GM12878 (cell line): ENCODE measurements at regions not wholly inside any gene's neighbourhood (a gene's known extent, or its start where the extent isn't known, plus 50 kb on each side); places are given as distances from the start of the nearest gene placed in this dataset.

Experiments
- ATAC-seq: fragments of 200-7000 bp; cut with Tn5 transposase; 3 replicates; pipeline ENCODE4 v1.9.1; 2020; ENCODE audit warnings: mild to moderate bottlenecking, moderate library complexity
- BruUV-seq: library from RNA; stranded (reverse); fragments of 400-500 nt; replicated peaks from 2 replicates; lab custom pipeline; 2021; lab: Mats Ljungman, UMichigan
- CTCF ChIA-PET: fragments of 300-600 bp; sonication (Branson Sonifier 250); formaldehyde crosslinking; extraction: SDS; loops from one replicate; lab custom pipeline; 2021; ENCODE audit warnings: inconsistent platforms; lab: Yijun Ruan, JAX
- POLR2A ChIA-PET: fragments of 350-600 bp; formaldehyde crosslinking; extraction: SDS; loops from one replicate; lab custom pipeline; 2021; ENCODE audit warnings: inconsistent platforms; lab: Charles Lee
- RAD21 ChIA-PET: fragments of 300-600 bp; sonication (Branson Sonifier 250); formaldehyde crosslinking; loops from one replicate; lab custom pipeline; 2023; ENCODE audit warnings: antibody characterized with exemption; ENCODE audit not compliant: unreplicated experiment; lab: Charles Lee
- SMC1A ChIA-PET: fragments of 300-600 bp; sonication (Branson Sonifier 250); formaldehyde crosslinking; loops from one replicate; lab custom pipeline; 2023; ENCODE audit not compliant: unreplicated experiment, uncharacterized antibody; lab: Charles Lee
- DNase-seq: peaks from one replicate; pipeline ENCODE4 v3.0.0-alpha.2; 2011; ENCODE audit warnings: low read depth, low spot score
- FAIRE-seq: peaks from 3 replicates; lab custom pipeline; 2011; peaks lifted over from hg19 to GRCh38; lab: Jason Lieb, UNC
- H2AFZ ChIP-seq: 2 replicates; pipeline ENCODE4 v1.6.0; 2011; ENCODE audit warnings: low read depth, low read length, control low read depth; ENCODE audit not compliant: control insufficient read depth
- H3K27ac ChIP-seq: 2 replicates; pipeline ENCODE4 v1.5.1; 2011; ENCODE audit warnings: control low read depth; ENCODE audit not compliant: control insufficient read depth, insufficient read depth
- H3K27me3 ChIP-seq, 2 experiments: replicated peaks in 1 of 2; 2 replicates each; pipeline versions ENCODE4 v1.6.0 to v1.6.1; 2011; ENCODE audit warnings: low read length in 1 of 2; ENCODE audit not compliant: control insufficient read depth in 2 of 2, insufficient read depth in 2 of 2
- H3K36me3 ChIP-seq, 2 experiments: 2 replicates each; pipeline ENCODE4 v1.5.1; 2011; ENCODE audit warnings: low read length in 1 of 2; ENCODE audit not compliant: control insufficient read depth in 2 of 2, insufficient read depth in 2 of 2
- H3K4me1 ChIP-seq: 2 replicates; pipeline ENCODE4 v1.6.1; 2011; ENCODE audit warnings: mild to moderate bottlenecking, low read length, moderate library complexity, mixed read lengths; ENCODE audit not compliant: control insufficient read depth, insufficient read depth
- H3K4me2 ChIP-seq: 2 replicates; pipeline ENCODE4 v1.6.0; 2011; ENCODE audit warnings: control low read depth; ENCODE audit not compliant: control insufficient read depth, insufficient read depth
- H3K4me3 ChIP-seq: fragments of 200-600 bp; sonication (generic); 2 replicates; pipeline ENCODE4 v1.5.1; 2016
- H3K79me2 ChIP-seq: 2 replicates; pipeline ENCODE4 v1.6.0; 2011; ENCODE audit warnings: low read length; ENCODE audit not compliant: control insufficient read depth, insufficient read depth
- H3K9ac ChIP-seq: 2 replicates; pipeline ENCODE4 v1.8.0; 2011; ENCODE audit warnings: low read length, control low read depth, mixed read lengths; ENCODE audit not compliant: control insufficient read depth, insufficient read depth
- H3K9me3 ChIP-seq: replicated peaks from 3 replicates; pipeline ENCODE4 v1.5.1; 2011; ENCODE audit warnings: mild to moderate bottlenecking, low read length; ENCODE audit not compliant: control insufficient read depth, insufficient read depth
- H4K20me1 ChIP-seq: 2 replicates; pipeline ENCODE4 v1.6.0; 2011; ENCODE audit not compliant: control insufficient read depth, insufficient read depth
- CBX3 ChIP-seq: fragments of 200-600 bp; sonication (generic); IDR thresholded peaks from 2 replicates; pipeline ENCODE4 v1.6.1; 2016; ENCODE audit warnings: low read depth, borderline replicate concordance
- DPF2 ChIP-seq: fragments of 450-650 bp; IDR thresholded peaks from 2 replicates; pipeline ENCODE4 v1.6.1; 2017; ENCODE audit warnings: mild to moderate bottlenecking
- EZH2 ChIP-seq: IDR thresholded peaks from 2 replicates; pipeline ENCODE4 v1.6.1; 2012; ENCODE audit warnings: low read depth, mild to moderate bottlenecking, control low read depth, inconsistent platforms, low read length, borderline replicate concordance; ENCODE audit not compliant: control insufficient read depth
- FOS ChIP-seq: IDR thresholded peaks from 3 replicates; pipeline ENCODE4 v1.6.1; 2011; ENCODE audit warnings: borderline replicate concordance; ENCODE audit not compliant: insufficient read length; ENCODE audit errors: extremely low read depth
- HDAC2 ChIP-seq: fragments of 200-600 bp; sonication (generic); IDR thresholded peaks from 2 replicates; pipeline ENCODE4 v1.6.1; 2017
- NFYA ChIP-seq: IDR thresholded peaks from 2 replicates; pipeline ENCODE4 v1.6.1; 2011; ENCODE audit warnings: low read depth, mild to moderate bottlenecking, low read length, improper control_type of control experiment, borderline replicate concordance
- SIN3A ChIP-seq: IDR thresholded peaks from 2 replicates; pipeline ENCODE4 v1.6.1; 2012; ENCODE audit warnings: low read depth, low read length, improper control_type of control experiment
- WGBS: methylation state at CpG from one replicate; pipeline ENCODE4 v1.1.6; 2016; ENCODE audit warnings: low lambda C conversion rate; ENCODE audit not compliant: insufficient replicate concordance, insufficient coverage; ENCODE audit errors: missing lambda C conversion rate; 5-methylcytosine and 5-hydroxymethylcytosine counted together
- in situ Hi-C: fragments of 300-500 bp; cut with MboI; formaldehyde crosslinking; loops from 9 replicates; pipeline ENCODE4 v1.14.3; 2018; ENCODE audit warnings: mixed read lengths
- intact Hi-C: fragments of 100-400 bp; cut with micrococcal nuclease; formaldehyde crosslinking; loops from one replicate; pipeline ENCODE4 v1.14.2; 2022; ENCODE audit not compliant: unreplicated experiment
- TF ChIP-seq, protein P1 (sequence below): IDR thresholded peaks from 2 replicates; pipeline ENCODE4 v1.6.1; 2012; ENCODE audit warnings: low read depth, low read length, improper control_type of control experiment
- TF ChIP-seq, protein P2 (sequence below): fragments of 150-350 bp; IDR thresholded peaks from 2 replicates; pipeline ENCODE4 v1.6.1; 2016; ENCODE audit warnings: low read depth, low read length
- TF ChIP-seq, protein P3 (sequence below): fragments of 450-650 bp; IDR thresholded peaks from 2 replicates; pipeline ENCODE4 v1.6.1; 2017; ENCODE audit warnings: borderline replicate concordance

DNA sequence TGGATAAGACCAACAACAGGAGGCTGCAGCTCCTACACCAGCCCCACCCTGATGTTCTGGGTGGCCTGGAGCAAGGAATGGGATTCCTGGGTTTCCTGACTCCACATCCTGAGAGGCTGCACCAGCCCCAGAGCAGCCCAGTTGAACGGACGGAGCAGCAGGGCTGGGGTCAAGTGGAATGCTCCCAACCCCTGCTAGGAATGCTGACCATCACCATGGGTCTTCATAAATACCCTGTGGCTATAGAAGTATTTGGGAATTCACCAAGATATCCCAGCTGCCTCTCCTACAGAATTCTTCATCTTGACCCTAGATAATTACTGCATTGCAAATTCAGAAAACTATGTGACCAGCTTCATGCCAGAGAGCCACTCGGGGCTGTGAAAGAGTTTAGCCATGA, 180.3 kb downstream of the THBS2 start:
- Histone ChIP-seq H3K36me3 (no peaks in the 10 kb centered on the region), H3K4me1 (no peaks in the 10 kb centered on the region), H3K27me3 (no peaks in the 10 kb centered on the region)
- WGBS: 58% methylated on average over 3 of the region's 3 CpGs
- no peak for DNase-seq
- CTCF ChIA-PET: no interaction called here
- no peak for TF ChIP-seq SIN3A
- no peak for TF ChIP-seq DPF2
- no peak for TF ChIP-seq HDAC2
- no peak for TF ChIP-seq FOS
- TF ChIP-seq, protein P1, sequence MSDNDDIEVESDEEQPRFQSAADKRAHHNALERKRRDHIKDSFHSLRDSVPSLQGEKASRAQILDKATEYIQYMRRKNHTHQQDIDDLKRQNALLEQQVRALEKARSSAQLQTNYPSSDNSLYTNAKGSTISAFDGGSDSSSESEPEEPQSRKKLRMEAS: no peak
- no peak for TF ChIP-seq CBX3
- TF ChIP-seq, protein P2, sequence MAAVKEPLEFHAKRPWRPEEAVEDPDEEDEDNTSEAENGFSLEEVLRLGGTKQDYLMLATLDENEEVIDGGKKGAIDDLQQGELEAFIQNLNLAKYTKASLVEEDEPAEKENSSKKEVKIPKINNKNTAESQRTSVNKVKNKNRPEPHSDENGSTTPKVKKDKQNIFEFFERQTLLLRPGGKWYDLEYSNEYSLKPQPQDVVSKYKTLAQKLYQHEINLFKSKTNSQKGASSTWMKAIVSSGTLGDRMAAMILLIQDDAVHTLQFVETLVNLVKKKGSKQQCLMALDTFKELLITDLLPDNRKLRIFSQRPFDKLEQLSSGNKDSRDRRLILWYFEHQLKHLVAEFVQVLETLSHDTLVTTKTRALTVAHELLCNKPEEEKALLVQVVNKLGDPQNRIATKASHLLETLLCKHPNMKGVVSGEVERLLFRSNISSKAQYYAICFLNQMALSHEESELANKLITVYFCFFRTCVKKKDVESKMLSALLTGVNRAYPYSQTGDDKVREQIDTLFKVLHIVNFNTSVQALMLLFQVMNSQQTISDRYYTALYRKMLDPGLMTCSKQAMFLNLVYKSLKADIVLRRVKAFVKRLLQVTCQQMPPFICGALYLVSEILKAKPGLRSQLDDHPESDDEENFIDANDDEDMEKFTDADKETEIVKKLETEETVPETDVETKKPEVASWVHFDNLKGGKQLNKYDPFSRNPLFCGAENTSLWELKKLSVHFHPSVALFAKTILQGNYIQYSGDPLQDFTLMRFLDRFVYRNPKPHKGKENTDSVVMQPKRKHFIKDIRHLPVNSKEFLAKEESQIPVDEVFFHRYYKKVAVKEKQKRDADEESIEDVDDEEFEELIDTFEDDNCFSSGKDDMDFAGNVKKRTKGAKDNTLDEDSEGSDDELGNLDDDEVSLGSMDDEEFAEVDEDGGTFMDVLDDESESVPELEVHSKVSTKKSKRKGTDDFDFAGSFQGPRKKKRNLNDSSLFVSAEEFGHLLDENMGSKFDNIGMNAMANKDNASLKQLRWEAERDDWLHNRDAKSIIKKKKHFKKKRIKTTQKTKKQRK: no peak
- no peak for TF ChIP-seq NFYA
- TF ChIP-seq, protein P3, sequence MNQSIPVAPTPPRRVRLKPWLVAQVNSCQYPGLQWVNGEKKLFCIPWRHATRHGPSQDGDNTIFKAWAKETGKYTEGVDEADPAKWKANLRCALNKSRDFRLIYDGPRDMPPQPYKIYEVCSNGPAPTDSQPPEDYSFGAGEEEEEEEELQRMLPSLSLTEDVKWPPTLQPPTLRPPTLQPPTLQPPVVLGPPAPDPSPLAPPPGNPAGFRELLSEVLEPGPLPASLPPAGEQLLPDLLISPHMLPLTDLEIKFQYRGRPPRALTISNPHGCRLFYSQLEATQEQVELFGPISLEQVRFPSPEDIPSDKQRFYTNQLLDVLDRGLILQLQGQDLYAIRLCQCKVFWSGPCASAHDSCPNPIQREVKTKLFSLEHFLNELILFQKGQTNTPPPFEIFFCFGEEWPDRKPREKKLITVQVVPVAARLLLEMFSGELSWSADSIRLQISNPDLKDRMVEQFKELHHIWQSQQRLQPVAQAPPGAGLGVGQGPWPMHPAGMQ: no peak
- no peak for TF ChIP-seq EZH2
- TF ChIP-seq, all 136 proteins: peak for 0
- H3K79me2 ChIP-seq: no peaks in the 10 kb centered on the region
- H3K9me3 ChIP-seq: no peaks in the 10 kb centered on the region; the same call in 2 of the 3 replicates
- intact Hi-C loops (no loop called here), in situ Hi-C loops (no loop called here)
- POLR2A ChIA-PET: no interaction called here
- H2AFZ ChIP-seq: no peak overlapping the region
- BruUV-seq: no TSS peak
- RAD21 ChIA-PET: no interaction called here
- FAIRE-seq (no peak), ATAC-seq (no peak)
- SMC1A ChIA-PET: no interaction called here
- no peak overlapping the region for H3K9ac ChIP-seq
- H3K27ac ChIP-seq: no peak overlapping the region
- H4K20me1 ChIP-seq: no peaks in the 10 kb centered on the region
- H3K4me3 ChIP-seq: no peak overlapping the region
- H3K4me2 ChIP-seq: no peak overlapping the region
